Fibroblast of lung (primary cell): ENCODE measurements at regions not wholly inside any gene's neighbourhood (a gene's known extent, or its start where the extent isn't known, plus 50 kb on each side); places are given as distances from the start of the nearest gene placed in this dataset.
A peak's percentile ranks its signal among the peaks of the same experiment; 100 is the strongest.

Experiments
- DNase-seq, 2 donors: peaks; one replicate each; pipeline versions ENCODE4 v3.0.0 to v3.0.0-alpha.2; 2010; ENCODE audit warnings: low read depth in 2 of 2
- H2AFZ ChIP-seq: 2 replicates; pipeline ENCODE4 v1.5.1; 2012; ENCODE audit warnings: low read length, control low read depth, inconsistent platforms
- H3K27ac ChIP-seq: 2 replicates; pipeline ENCODE4 v1.5.1; 2011; ENCODE audit warnings: low read length, control low read depth; ENCODE audit not compliant: insufficient read depth
- H3K27me3 ChIP-seq: 2 replicates; pipeline ENCODE4 v1.5.1; 2011; ENCODE audit warnings: mild to moderate bottlenecking, low read length; ENCODE audit not compliant: control insufficient read depth, insufficient read depth
- H3K36me3 ChIP-seq: 2 replicates; pipeline ENCODE4 v1.5.1; 2011; ENCODE audit warnings: low read length; ENCODE audit not compliant: control insufficient read depth, insufficient read depth
- H3K4me1 ChIP-seq: 2 replicates; pipeline ENCODE4 v1.5.1; 2011; ENCODE audit warnings: low read length; ENCODE audit not compliant: control insufficient read depth, insufficient read depth; ENCODE audit errors: extremely low read depth
- H3K4me2 ChIP-seq: 2 replicates; pipeline ENCODE4 v1.5.1; 2011; ENCODE audit warnings: low read length, control low read depth; ENCODE audit not compliant: insufficient read depth; ENCODE audit errors: extremely low read depth
- H3K4me3 ChIP-seq, 4 experiments: fragments of 200-600 bp in 1 of 4; sonication (generic) in 1 of 4; replicated peaks in 1 of 4; 2 replicates each; pipeline ENCODE4 v1.5.1; 2011 to 2016; ENCODE audit warnings: low read length in 4 of 4, low read depth in 3 of 4, mild to moderate bottlenecking in 3 of 4, control low read depth in 2 of 4, inconsistent platforms in 1 of 4, mixed read lengths in 1 of 4; ENCODE audit not compliant: insufficient read depth in 1 of 4; ENCODE audit errors: control extremely low read depth in 1 of 4
- H3K79me2 ChIP-seq: 2 replicates; pipeline ENCODE4 v1.5.1; 2012; ENCODE audit warnings: mild to moderate bottlenecking, low read length, inconsistent platforms; ENCODE audit not compliant: control insufficient read depth, insufficient read depth
- H3K9ac ChIP-seq: 2 replicates; pipeline ENCODE4 v1.5.1; 2011; ENCODE audit warnings: mild to moderate bottlenecking, low read length, control low read depth; ENCODE audit not compliant: insufficient read depth
- H3K9me3 ChIP-seq: 2 replicates; pipeline ENCODE4 v1.5.1; 2012; ENCODE audit warnings: low read depth, low read length; ENCODE audit not compliant: control insufficient read depth, insufficient read depth
- H4K20me1 ChIP-seq: 2 replicates; pipeline ENCODE4 v1.5.1; 2011; ENCODE audit warnings: low read length; ENCODE audit not compliant: control insufficient read depth, insufficient read depth; ENCODE audit errors: extremely low read depth
- EZH2 ChIP-seq: IDR thresholded peaks from 2 replicates; pipeline ENCODE4 v1.5.1; 2012; ENCODE audit warnings: low read length, control low read depth, mild to moderate bottlenecking; ENCODE audit errors: missing control alignments
- TF ChIP-seq, protein P1 (sequence below), 2 donors: IDR thresholded peaks in 1 of 2; conservative IDR thresholded peaks in 1 of 2; 1 replicate in 1 of 2; 2 replicates in 1 of 2; pipeline ENCODE4 v1.5.1; 2011 to 2012; ENCODE audit warnings: low read length in 2 of 2, control low read depth in 1 of 2, inconsistent platforms in 1 of 2, low read depth in 1 of 2, mild to moderate bottlenecking in 1 of 2

DNA sequence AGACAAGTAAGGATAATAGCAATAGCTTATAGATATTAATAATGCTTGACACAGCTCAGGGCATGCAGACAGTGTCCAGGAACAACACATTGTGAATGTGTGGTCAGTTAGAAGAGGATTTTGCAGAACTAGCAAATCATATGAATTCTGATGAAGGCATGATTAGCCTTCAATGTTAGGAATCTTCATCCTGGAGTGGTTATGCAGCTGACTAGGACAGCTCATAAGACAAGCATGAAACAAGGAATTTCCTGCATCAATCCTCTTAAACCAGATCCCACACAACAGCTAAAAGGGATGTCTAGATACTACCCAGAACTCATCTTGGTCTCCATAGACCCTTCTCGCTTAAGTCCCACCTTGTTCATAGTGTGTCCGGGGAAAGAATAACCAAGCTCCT lies 499.0 kb upstream of the ATP11B start:
- Histone ChIP-seq H3K27ac (no peak overlapping the region), H3K4me2 (no peak overlapping the region), H4K20me1 (no peaks in the 10 kb centered on the region), H3K4me1 (no peaks in the 10 kb centered on the region), H3K9ac (no peak overlapping the region), H3K9me3 (no peaks in the 10 kb centered on the region), H2AFZ (no peak overlapping the region), H3K27me3 (no peaks in the 10 kb centered on the region), H3K36me3 (no peaks in the 10 kb centered on the region), H3K4me3 (no peak overlapping the region), H3K79me2 (no peaks in the 10 kb centered on the region)
- DNase-seq, result peak in 1 of 2 donors; percentile 95
- TF ChIP-seq EZH2, result no peak
- TF ChIP-seq, protein P1, sequence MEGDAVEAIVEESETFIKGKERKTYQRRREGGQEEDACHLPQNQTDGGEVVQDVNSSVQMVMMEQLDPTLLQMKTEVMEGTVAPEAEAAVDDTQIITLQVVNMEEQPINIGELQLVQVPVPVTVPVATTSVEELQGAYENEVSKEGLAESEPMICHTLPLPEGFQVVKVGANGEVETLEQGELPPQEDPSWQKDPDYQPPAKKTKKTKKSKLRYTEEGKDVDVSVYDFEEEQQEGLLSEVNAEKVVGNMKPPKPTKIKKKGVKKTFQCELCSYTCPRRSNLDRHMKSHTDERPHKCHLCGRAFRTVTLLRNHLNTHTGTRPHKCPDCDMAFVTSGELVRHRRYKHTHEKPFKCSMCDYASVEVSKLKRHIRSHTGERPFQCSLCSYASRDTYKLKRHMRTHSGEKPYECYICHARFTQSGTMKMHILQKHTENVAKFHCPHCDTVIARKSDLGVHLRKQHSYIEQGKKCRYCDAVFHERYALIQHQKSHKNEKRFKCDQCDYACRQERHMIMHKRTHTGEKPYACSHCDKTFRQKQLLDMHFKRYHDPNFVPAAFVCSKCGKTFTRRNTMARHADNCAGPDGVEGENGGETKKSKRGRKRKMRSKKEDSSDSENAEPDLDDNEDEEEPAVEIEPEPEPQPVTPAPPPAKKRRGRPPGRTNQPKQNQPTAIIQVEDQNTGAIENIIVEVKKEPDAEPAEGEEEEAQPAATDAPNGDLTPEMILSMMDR (conservative IDR thresholded peaks at IDR 0.05 in 1 of 2, IDR thresholded peaks at IDR 0.05 in 1 of 2; ENCODE audit: low read depth in 1 of 2, low read length in 2 of 2), result no peak

DNA sequence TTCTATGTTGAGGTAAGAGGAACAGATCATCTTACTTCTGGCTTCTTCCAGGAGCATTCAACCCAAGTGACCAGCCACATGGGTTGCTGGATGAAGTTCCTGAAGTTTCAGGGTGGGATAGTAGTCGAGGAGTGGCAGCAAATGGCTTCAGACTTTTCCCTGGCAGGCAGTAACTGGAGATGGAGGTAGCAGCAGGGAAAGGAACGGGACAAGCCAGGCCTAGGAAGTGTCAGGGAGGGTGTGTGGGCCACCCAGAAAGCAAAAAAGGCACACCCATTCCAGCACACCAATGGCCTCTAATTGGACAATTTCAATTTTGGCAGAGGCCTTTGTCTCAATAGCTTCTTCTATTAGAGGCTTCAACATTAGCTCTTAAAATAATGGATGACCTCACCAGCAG lies 498.6 kb upstream of the ATP11B start:
- Histone ChIP-seq H3K4me2 (no peak overlapping the region), H3K9me3 (no peaks in the 10 kb centered on the region), H4K20me1 (no peaks in the 10 kb centered on the region), H3K4me3 (no peak overlapping the region), H3K27ac (no peak overlapping the region), H3K79me2 (no peaks in the 10 kb centered on the region), H3K9ac (no peak overlapping the region), H3K4me1 (no peaks in the 10 kb centered on the region), H3K36me3 (no peaks in the 10 kb centered on the region), H2AFZ (no peak overlapping the region), H3K27me3 (no peaks in the 10 kb centered on the region)
- TF ChIP-seq, protein P1 (conservative IDR thresholded peaks at IDR 0.05 in 1 of 2, IDR thresholded peaks at IDR 0.05 in 1 of 2; ENCODE audit: low read depth in 1 of 2, low read length in 2 of 2), result no peak
- no peak for TF ChIP-seq EZH2
- DNase-seq, result no peak

DNA sequence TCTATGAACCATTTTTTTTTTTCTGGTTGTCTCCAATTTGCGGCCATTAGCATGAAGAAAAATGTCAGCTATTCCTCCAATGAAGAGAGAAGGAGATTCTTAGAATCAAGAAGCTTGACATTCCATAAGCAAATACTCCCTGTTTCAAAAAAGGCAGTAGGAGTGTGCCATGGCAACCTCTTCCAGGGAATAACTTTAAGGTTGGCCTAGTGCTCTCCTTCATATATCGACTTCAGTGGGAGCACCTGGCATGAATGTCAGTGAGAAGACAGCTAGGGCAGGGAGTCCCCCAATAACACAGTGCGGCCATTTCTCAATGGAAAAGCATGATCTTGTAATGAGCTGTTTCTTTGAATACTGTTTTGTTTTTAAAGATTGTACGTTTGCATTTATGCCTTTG lies 493.0 kb upstream of the ATP11B start:
- Histone ChIP-seq H3K79me2 (no peaks in the 10 kb centered on the region), H2AFZ (no peak overlapping the region), H3K4me3 (no peak overlapping the region), H3K27me3 (no peaks in the 10 kb centered on the region), H3K27ac (no peak overlapping the region), H3K36me3 (no peaks in the 10 kb centered on the region), H3K4me1 (no peaks in the 10 kb centered on the region), H4K20me1 (no peaks in the 10 kb centered on the region), H3K9ac (no peak overlapping the region), H3K4me2 (no peak overlapping the region), H3K9me3 (no peaks in the 10 kb centered on the region)
- TF ChIP-seq EZH2, result no peak
- TF ChIP-seq, protein P1 (conservative IDR thresholded peaks at IDR 0.05 in 1 of 2, IDR thresholded peaks at IDR 0.05 in 1 of 2; ENCODE audit: low read depth in 1 of 2, low read length in 2 of 2), result no peak
- DNase-seq, result no peak
